Neural progenitor cell (in vitro differentiated cells): ENCODE measurements at regions not wholly inside any gene's neighbourhood (a gene's known extent, or its start where the extent isn't known, plus 50 kb on each side); places are given as distances from the start of the nearest gene placed in this dataset.

Source experiments
- CTCF ChIP-seq: fragments of 200-600 bp; sonication (generic); IDR thresholded peaks from 2 replicates; pipeline ENCODE4 v1.5.1; 2017; ENCODE audit warnings: antibody characterized with exemption, mild to moderate bottlenecking
- EZH2 ChIP-seq: fragments of 200-600 bp; sonication (generic); IDR thresholded peaks from 2 replicates; pipeline ENCODE4 v1.6.1; 2017; ENCODE audit warnings: antibody characterized with exemption, mild to moderate bottlenecking, moderate library complexity

- no peak for TF ChIP-seq CTCF
- TF ChIP-seq EZH2: no peak
Measured at GRCh38 chr12:124660851-124661250, 93.4 kb upstream of the NCOR2 start.
